ENCODE measurements at regions not wholly inside any gene's neighbourhood (a gene's known extent, or its start where the extent isn't known, plus 50 kb on each side); places are given as distances from the start of the nearest gene placed in this dataset.

DNA sequence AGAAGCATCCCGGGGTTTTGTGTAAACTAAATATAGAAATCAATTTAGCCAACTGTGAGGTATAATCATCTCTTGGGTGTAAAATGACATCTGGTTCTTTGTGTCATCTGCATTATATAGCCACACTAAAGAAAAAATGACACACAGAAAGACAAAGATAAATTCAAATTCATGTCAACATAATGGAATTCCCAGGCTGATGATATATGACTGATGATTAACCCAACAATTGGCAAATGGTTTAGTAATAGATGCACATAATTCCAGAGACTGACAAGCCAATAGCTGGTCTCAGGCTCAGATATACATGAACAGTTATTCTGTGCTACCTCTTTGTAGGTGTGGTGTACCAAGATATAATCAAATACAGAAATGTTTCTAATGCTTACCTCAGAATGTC, 375.4 kb upstream of the PITX2 start:
- Histone ChIP-seq H3K27me3 (no peaks in the 10 kb centered on the region), H3K9me3 (no peaks in the 10 kb centered on the region), H3K4me1 (no peaks in the 10 kb centered on the region), H3K36me3 (no peaks in the 10 kb centered on the region), H3K4me3 (no peak overlapping the region), H3K27ac (no peak overlapping the region)
- WGBS (ENCODE audit: insufficient coverage, low coverage, low lambda C conversion rate, missing lambda C conversion rate) = 73% methylated on average over 1 of the region's 1 CpG
- intact Hi-C loops (cut with DNase I) = no loop called here
- TF ChIP-seq CTCF (IDR thresholded peaks at IDR 0.05) = no peak
- TF ChIP-seq POLR2A (IDR thresholded peaks at IDR 0.05) = no peak
- no peak for ATAC-seq
- no peak for DNase-seq

GRCh38 chr4:111011458-111011857, 388.6 kb upstream of the PITX2 start:
- ATAC-seq (no peak), DNase-seq (no peak)
- intact Hi-C loops (cut with DNase I) = no loop called here
- Histone ChIP-seq H3K27me3 (no peaks in the 10 kb centered on the region), H3K4me3 (no peak overlapping the region), H3K9me3 (no peaks in the 10 kb centered on the region), H3K36me3 (no peaks in the 10 kb centered on the region), H3K4me1 (no peaks in the 10 kb centered on the region), H3K27ac (no peak overlapping the region)
- no peak for TF ChIP-seq CTCF (IDR thresholded peaks at IDR 0.05)
- no peak for TF ChIP-seq POLR2A (IDR thresholded peaks at IDR 0.05)
- WGBS (ENCODE audit: insufficient coverage, low coverage, low lambda C conversion rate, missing lambda C conversion rate) = 56% methylated on average over 2 of the region's 2 CpGs

- TF ChIP-seq CTCF (IDR thresholded peaks at IDR 0.05) (no peak), POLR2A (IDR thresholded peaks at IDR 0.05) (no peak)
- no peak for DNase-seq
- peaks cover 0 to 4% of the 10 kb centered on the region in 2 donors for H3K27me3 ChIP-seq
- 54% methylated on average over 7 of the region's 7 CpGs for WGBS (ENCODE audit: insufficient coverage, low coverage, low lambda C conversion rate, missing lambda C conversion rate)
- no peak overlapping the region for H3K27ac ChIP-seq
- H3K36me3 ChIP-seq = no peaks in the 10 kb centered on the region
- H3K4me3 ChIP-seq = no peak overlapping the region
- intact Hi-C loops (cut with DNase I) = no loop called here
- H3K4me1 ChIP-seq = no peaks in the 10 kb centered on the region
- H3K9me3 ChIP-seq = no peaks in the 10 kb centered on the region
- ATAC-seq = no peak
Measured at GRCh38 chr4:111013846-111014245, 391.0 kb upstream of the PITX2 start.

DNA sequence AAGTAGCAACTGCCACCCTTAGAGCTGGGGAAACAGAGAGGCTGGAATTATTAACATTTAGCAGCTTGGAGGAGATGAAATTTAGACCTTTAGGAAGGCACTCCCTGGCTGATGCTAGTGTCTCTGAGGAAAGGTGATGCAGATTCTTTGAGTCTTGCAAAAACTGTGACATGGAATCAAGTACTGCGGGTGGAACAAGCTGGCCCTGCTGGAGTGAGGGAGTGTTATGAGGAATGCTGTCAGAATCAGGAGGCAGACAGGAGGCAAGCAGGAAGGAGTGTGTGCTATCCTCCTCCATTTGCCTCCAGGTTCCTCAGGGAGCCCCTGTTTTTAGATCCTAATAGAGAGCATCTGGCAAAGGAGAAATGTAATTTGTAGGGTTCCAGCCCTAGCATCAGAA, 391.7 kb upstream of the PITX2 start:
- no peak for DNase-seq
- peaks cover 0 to 4% of the 10 kb centered on the region in 2 donors for H3K27me3 ChIP-seq
- no peak overlapping the region for H3K4me3 ChIP-seq
- no peaks in the 10 kb centered on the region for H3K4me1 ChIP-seq
- intact Hi-C loops (cut with DNase I) = no loop called here
- no peaks in the 10 kb centered on the region for H3K36me3 ChIP-seq
- no peak for ATAC-seq
- WGBS (ENCODE audit: insufficient coverage, low coverage, low lambda C conversion rate, missing lambda C conversion rate) = 57% methylated on average over 1 of the region's 1 CpG
- no peaks in the 10 kb centered on the region for H3K9me3 ChIP-seq
- TF ChIP-seq CTCF (IDR thresholded peaks at IDR 0.05) = no peak
- no peak for TF ChIP-seq POLR2A (IDR thresholded peaks at IDR 0.05)
- H3K27ac ChIP-seq = no peak overlapping the region

GRCh38 chr4:111016416-111016815, 393.5 kb upstream of the PITX2 start:
- Histone ChIP-seq H3K27ac (no peak overlapping the region), H3K36me3 (no peaks in the 10 kb centered on the region), H3K9me3 (no peaks in the 10 kb centered on the region), H3K4me1 (no peaks in the 10 kb centered on the region), H3K4me3 (no peak overlapping the region), H3K27me3 (peaks cover 0 to 4% of the 10 kb centered on the region in 2 donors)
- intact Hi-C loops (cut with DNase I) = no loop called here
- no peak for TF ChIP-seq CTCF (IDR thresholded peaks at IDR 0.05)
- TF ChIP-seq POLR2A (IDR thresholded peaks at IDR 0.05) = no peak
- no peak for DNase-seq
- ATAC-seq = no peak

All from right lobe of liver (tissue), 6 donors.